Upper lobe of left lung (tissue), 4 donors: ENCODE measurements at regions not wholly inside any gene's neighbourhood (a gene's known extent, or its start where the extent isn't known, plus 50 kb on each side); places are given as distances from the start of the nearest gene placed in this dataset.

Source experiments
- CTCF ChIP-seq, 6 experiments: fragments of 450-650 bp in 4 of 6; fragments of 200-600 bp in 2 of 6; sonication (generic) in 2 of 6; IDR thresholded peaks; one replicate each; pipeline ENCODE4 v1.5.1; 2016 to 2019; ENCODE audit warnings: antibody characterized with exemption in 6 of 6
- POLR2A ChIP-seq, 4 donors: fragments of 450-650 bp; IDR thresholded peaks; one replicate each; pipeline ENCODE4 v1.5.1; 2016 to 2017; ENCODE audit warnings: antibody characterized with exemption in 4 of 4, mild to moderate bottlenecking in 2 of 4
- POLR2AphosphoS5 ChIP-seq, 2 donors: sonication (generic); formaldehyde crosslinking; IDR thresholded peaks; one replicate each; pipeline ENCODE4 v1.5.1; 2017; ENCODE audit warnings: antibody characterized with exemption in 2 of 2

DNA sequence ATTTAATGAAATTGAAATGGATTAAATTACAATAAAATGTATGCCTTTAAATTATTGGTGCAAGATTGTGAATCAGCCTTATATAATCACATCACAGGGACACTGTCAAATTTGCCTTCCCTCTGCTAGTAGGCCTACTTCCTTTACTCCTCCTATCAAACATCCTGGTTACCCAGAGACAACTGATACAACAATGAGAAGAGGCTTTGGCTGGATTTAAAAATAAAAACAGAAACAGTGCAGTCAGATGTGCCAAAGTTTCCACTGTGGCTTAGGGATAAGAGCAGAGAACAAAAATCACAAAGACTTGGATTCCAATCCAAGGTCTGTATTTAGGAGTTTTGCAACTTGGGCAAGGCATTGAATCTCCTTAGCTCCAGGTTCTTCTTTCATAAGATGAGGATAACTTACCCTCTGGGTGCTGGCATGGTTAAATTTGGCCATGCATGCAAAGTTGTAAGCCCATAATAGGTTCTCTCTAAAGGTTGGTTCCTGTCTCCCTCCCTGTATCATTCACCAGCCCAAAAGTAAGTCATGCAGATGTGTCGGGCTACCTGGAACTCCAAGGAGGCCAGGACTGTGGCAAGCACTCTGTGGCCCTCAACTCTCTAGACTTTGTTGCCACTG is 99.3 kb upstream of the LRATD1 start:
- TF ChIP-seq CTCF (IDR thresholded peaks at IDR 0.05): no peak
- TF ChIP-seq POLR2AphosphoS5 (IDR thresholded peaks at IDR 0.05): no peak
- no peak for TF ChIP-seq POLR2A (IDR thresholded peaks at IDR 0.05)
